ENCODE measurements at regions not wholly inside any gene's neighbourhood (a gene's known extent, or its start where the extent isn't known, plus 50 kb on each side); places are given as distances from the start of the nearest gene placed in this dataset.
"Not testable (repeated sequence)": the region's sequence is repeated elsewhere in the genome, so short reads cannot be mapped to it uniquely, and the experiment has no call there.

DNA sequence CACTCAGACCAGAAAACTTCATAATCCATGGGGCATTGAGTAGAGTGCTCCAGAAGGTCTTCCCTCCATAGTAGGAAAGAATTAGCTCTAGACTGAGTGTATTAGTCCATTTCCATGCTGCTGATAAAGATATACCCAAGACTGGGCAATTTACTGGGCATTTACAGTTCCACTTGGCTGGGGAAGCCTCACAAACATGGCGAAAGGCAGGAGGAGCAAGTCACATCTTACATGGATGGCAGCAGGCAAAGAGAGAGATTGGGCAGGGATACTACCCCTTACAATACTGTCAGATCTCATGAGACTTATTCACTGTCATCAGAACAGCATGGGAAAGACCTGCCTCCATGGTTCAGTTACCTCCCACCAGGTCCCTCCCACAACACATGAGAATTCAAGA is 300.6 kb upstream of the TMEM132C start:
- H3K4me1 ChIP-seq: no peaks in the 10 kb centered on the region
- no peaks in the 10 kb centered on the region for H3K27me3 ChIP-seq
- DNase-seq: no peak
- intact Hi-C loops (cut with DNase I; ENCODE audit: low total_unique reads): no loop called here
- H3K36me3 ChIP-seq: no peaks in the 10 kb centered on the region
- TF ChIP-seq POLR2AphosphoS5 (IDR thresholded peaks at IDR 0.05) (no peak), CTCF (IDR thresholded peaks at IDR 0.05) (no peak), EP300 (IDR thresholded peaks at IDR 0.05) (no peak), POLR2A (IDR thresholded peaks at IDR 0.05) (no peak)
- WGBS, 5 donors: 77 to 100% (median 94%) methylated on average over 1 of the region's 1 CpG
- H3K9me3 ChIP-seq: peaks cover 0 to 32% (median 23%) of the 10 kb centered on the region in 4 donors
- H3K27ac ChIP-seq: no peak overlapping the region
- H3K4me3 ChIP-seq: no peak overlapping the region

DNA sequence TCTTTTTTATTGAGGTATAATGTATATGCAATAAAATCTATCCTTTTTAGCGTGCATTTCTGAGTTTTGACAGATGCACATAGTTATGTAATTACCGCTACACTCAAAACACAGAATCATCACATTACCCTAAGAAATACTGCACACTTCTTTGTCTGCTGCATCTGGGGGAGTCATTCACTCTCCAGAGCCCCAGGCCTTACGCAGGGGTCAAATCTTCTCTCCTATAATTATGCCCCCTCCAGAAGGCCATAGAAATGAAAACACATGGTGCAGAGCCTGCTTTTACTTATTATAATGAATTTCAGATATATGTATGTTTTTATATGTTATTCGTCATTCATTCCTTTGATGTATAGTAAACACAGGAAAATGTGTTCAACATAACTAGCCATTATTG is 296.5 kb upstream of the TMEM132C start:
- H3K36me3 ChIP-seq: no peaks in the 10 kb centered on the region
- peaks cover 0 to 32% (median 25%) of the 10 kb centered on the region in 4 donors for H3K9me3 ChIP-seq
- DNase-seq: no peak
- H3K27ac ChIP-seq: no peak overlapping the region
- H3K4me1 ChIP-seq: no peaks in the 10 kb centered on the region
- H3K4me3 ChIP-seq: no peak overlapping the region
- intact Hi-C loops (cut with DNase I; ENCODE audit: low total_unique reads): no loop called here
- no peak for TF ChIP-seq POLR2AphosphoS5 (IDR thresholded peaks at IDR 0.05)
- no peaks in the 10 kb centered on the region for H3K27me3 ChIP-seq
- 63 to 69% (median 66%) methylated on average over 4 of the region's 4 CpGs for WGBS, 5 donors

DNA sequence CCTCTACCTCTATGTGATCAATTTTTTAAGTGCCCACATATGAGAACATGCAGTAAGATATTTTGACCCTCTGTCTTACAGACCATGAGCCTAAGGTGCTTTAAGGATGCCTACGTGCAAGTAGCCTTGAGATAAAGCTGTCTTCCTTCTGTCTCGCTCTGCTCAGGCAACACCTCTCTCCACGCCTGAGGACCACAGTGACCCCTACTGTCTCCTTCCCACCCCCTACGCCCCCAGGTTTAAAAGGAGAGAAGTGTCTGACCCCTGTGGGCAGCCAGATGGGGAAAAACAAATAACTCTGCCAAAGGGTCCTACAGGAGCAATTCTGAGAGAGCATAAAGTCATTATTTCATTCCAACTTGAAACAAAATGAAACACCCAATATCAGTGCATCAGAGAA is 286.4 kb upstream of the TMEM132C start:
- TF ChIP-seq CTCF (IDR thresholded peaks at IDR 0.05) (no peak), EP300 (IDR thresholded peaks at IDR 0.05) (no peak), POLR2A (IDR thresholded peaks at IDR 0.05) (no peak), POLR2AphosphoS5 (IDR thresholded peaks at IDR 0.05) (no peak)
- Histone ChIP-seq H3K9me3 (peaks cover 0 to 42% (median 26%) of the 10 kb centered on the region in 4 donors), H3K36me3 (no peaks in the 10 kb centered on the region), H3K27ac (no peak overlapping the region), H3K4me1 (no peaks in the 10 kb centered on the region), H3K27me3 (peaks cover 0 to 6% (median 0%) of the 10 kb centered on the region in 3 donors), H3K4me3 (no peak overlapping the region)
- intact Hi-C loops (cut with DNase I; ENCODE audit: low total_unique reads): no loop called here
- no peak for DNase-seq
- 58 to 69% (median 63%) methylated on average over 4 of the region's 4 CpGs for WGBS, 5 donors

GRCh38 chr12:127981875-127982274 is 285.1 kb upstream of the TMEM132C start:
- Histone ChIP-seq H3K4me1 (no peaks in the 10 kb centered on the region), H3K27me3 (peaks cover 0 to 6% (median 0%) of the 10 kb centered on the region in 3 donors), H3K27ac (no peak overlapping the region), H3K4me3 (no peak overlapping the region), H3K36me3 (no peaks in the 10 kb centered on the region), H3K9me3 (peaks cover 0 to 35% (median 17%) of the 10 kb centered on the region in 4 donors)
- WGBS, 5 donors: 69 to 82% (median 76%) methylated on average over 5 of the region's 5 CpGs
- no peak for TF ChIP-seq POLR2AphosphoS5 (IDR thresholded peaks at IDR 0.05)
- TF ChIP-seq POLR2A (IDR thresholded peaks at IDR 0.05): no peak
- no peak for TF ChIP-seq CTCF (IDR thresholded peaks at IDR 0.05)
- TF ChIP-seq EP300 (IDR thresholded peaks at IDR 0.05): no peak
- DNase-seq: no peak
- intact Hi-C loops (cut with DNase I; ENCODE audit: low total_unique reads): no loop called here

- H3K4me1 ChIP-seq; DNase-seq; H3K27me3 ChIP-seq; H3K4me3 ChIP-seq; H3K36me3 ChIP-seq; intact Hi-C loops (cut with DNase I; ENCODE audit: low total_unique reads); H3K27ac ChIP-seq: not testable (repeated sequence)
- WGBS, 5 donors: 93 to 95% (median 95%) methylated on average over 27 to 50 of the region's 50 CpGs
- peaks cover 0 to 26% (median 12%) of the 10 kb centered on the region in 4 donors for H3K9me3 ChIP-seq
Measured at GRCh38 chr12:127983213-127983791, 283.7 kb upstream of the TMEM132C start.

Data from stomach (tissue), 8 donors.